HL-60 (cell line): ENCODE measurements at regions not wholly inside any gene's neighbourhood (a gene's known extent, or its start where the extent isn't known, plus 50 kb on each side); places are given as distances from the start of the nearest gene placed in this dataset.

Experiments used
- GABPA ChIP-seq: IDR thresholded peaks from 2 replicates; pipeline ENCODE4 v1.6.1; 2012; ENCODE audit warnings: low read depth
- TF ChIP-seq, protein P1 (sequence below): IDR thresholded peaks from one replicate; pipeline ENCODE4 v1.5.1; 2011; ENCODE audit warnings: low read length, control low read depth, inconsistent platforms; ENCODE audit not compliant: insufficient read depth

DNA sequence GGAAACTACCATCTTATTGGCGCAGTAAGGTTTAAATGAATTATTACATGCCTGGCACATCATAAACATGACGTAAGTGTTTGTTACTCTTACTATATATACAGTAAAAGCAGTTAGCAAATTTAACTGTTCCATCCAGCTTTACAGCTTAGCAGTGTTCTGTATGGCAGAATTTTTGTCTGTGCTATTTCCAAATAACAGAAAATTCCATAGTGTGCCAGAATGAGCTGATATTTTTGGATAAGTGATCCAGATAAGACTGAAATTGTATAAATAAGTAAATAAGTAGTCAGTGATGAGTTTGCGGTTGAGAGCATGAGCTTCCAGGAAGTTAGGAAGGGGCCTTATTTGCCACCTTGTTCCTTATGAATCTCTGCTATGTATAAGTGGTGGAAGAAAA, 236.5 kb upstream of the SLC10A2 start:
- TF ChIP-seq GABPA: no peak
- TF ChIP-seq, protein P1, sequence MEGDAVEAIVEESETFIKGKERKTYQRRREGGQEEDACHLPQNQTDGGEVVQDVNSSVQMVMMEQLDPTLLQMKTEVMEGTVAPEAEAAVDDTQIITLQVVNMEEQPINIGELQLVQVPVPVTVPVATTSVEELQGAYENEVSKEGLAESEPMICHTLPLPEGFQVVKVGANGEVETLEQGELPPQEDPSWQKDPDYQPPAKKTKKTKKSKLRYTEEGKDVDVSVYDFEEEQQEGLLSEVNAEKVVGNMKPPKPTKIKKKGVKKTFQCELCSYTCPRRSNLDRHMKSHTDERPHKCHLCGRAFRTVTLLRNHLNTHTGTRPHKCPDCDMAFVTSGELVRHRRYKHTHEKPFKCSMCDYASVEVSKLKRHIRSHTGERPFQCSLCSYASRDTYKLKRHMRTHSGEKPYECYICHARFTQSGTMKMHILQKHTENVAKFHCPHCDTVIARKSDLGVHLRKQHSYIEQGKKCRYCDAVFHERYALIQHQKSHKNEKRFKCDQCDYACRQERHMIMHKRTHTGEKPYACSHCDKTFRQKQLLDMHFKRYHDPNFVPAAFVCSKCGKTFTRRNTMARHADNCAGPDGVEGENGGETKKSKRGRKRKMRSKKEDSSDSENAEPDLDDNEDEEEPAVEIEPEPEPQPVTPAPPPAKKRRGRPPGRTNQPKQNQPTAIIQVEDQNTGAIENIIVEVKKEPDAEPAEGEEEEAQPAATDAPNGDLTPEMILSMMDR: no peak
